ENCODE measurements at regions not wholly inside any gene's neighbourhood (a gene's known extent, or its start where the extent isn't known, plus 50 kb on each side); places are given as distances from the start of the nearest gene placed in this dataset.

- H3K27ac ChIP-seq, result no peak overlapping the region
- TF ChIP-seq CTCF (conservative IDR thresholded peaks at IDR 0.05), result no peak
- TF ChIP-seq ZFX (IDR thresholded peaks at IDR 0.05), result no peak
Observed at GRCh38 chr12:111025301-111025700, 104.9 kb upstream of the MYL2 start.

- TF ChIP-seq CTCF (conservative IDR thresholded peaks at IDR 0.05), result peak; percentile 89
- no peak for TF ChIP-seq ZFX (IDR thresholded peaks at IDR 0.05)
- H3K27ac ChIP-seq, result no peak overlapping the region
Observed at GRCh38 chr12:111024205-111024801, 103.9 kb upstream of the MYL2 start.

- TF ChIP-seq CTCF (conservative IDR thresholded peaks at IDR 0.05), result no peak
- no peak overlapping the region for H3K27ac ChIP-seq
Observed at GRCh38 chr12:111022386-111022785, 102.0 kb upstream of the MYL2 start.

GRCh38 chr12:111014547-111014946, 94.2 kb upstream of the MYL2 start:
- H3K27ac ChIP-seq, result no peak overlapping the region
- no peak for TF ChIP-seq ZFX (IDR thresholded peaks at IDR 0.05)
- no peak for TF ChIP-seq CTCF (conservative IDR thresholded peaks at IDR 0.05)

- H3K27ac ChIP-seq, result no peak overlapping the region
- TF ChIP-seq ZFX (IDR thresholded peaks at IDR 0.05) (no peak), CTCF (conservative IDR thresholded peaks at IDR 0.05) (no peak)
Observed at GRCh38 chr12:111012918-111013317, 92.5 kb upstream of the MYL2 start.

GRCh38 chr12:111011999-111012600, 91.7 kb upstream of the MYL2 start:
- TF ChIP-seq ZFX (IDR thresholded peaks at IDR 0.05) (no peak), CTCF (conservative IDR thresholded peaks at IDR 0.05) (no peak)
- H3K27ac ChIP-seq, result no peak overlapping the region

GRCh38 chr12:111010916-111011657, 90.7 kb upstream of the MYL2 start:
- TF ChIP-seq ZFX (IDR thresholded peaks at IDR 0.05) (no peak), CTCF (conservative IDR thresholded peaks at IDR 0.05) (no peak)
- H3K27ac ChIP-seq, result no peak overlapping the region
